Heart left ventricle (tissue), 16 donors: ENCODE measurements at regions not wholly inside any gene's neighbourhood (a gene's known extent, or its start where the extent isn't known, plus 50 kb on each side); places are given as distances from the start of the nearest gene placed in this dataset.

Experiments used
- ATAC-seq, 4 donors: fragments of 200-7000 bp; cut with Tn5 transposase; one replicate each; pipeline ENCODE4 v1.9.1; 2020 to 2022; ENCODE audit warnings: moderate library complexity in 4 of 4, mild to moderate bottlenecking in 3 of 4, moderate number of reproducible peaks in 1 of 4
- DNase-seq, 5 donors: peaks; one replicate each; pipeline ENCODE4 v3.0.0-alpha.2; 2020
- H3K27ac ChIP-seq, 12 donors: fragments of 200-600 bp; sonication (generic) in 4 of 12; one replicate each; pipeline versions ENCODE4 v1.5.0 to v1.8.0; 2016 to 2022; ENCODE audit warnings: mild to moderate bottlenecking in 2 of 12
- H3K27me3 ChIP-seq, 9 donors: fragments of 200-600 bp; sonication (generic) in 2 of 9; one replicate each; pipeline versions ENCODE4 v1.5.1 to v1.8.0; 2016 to 2022; ENCODE audit warnings: mild to moderate bottlenecking in 3 of 9
- H3K36me3 ChIP-seq, 9 donors: fragments of 200-600 bp; sonication (generic) in 2 of 9; one replicate each; pipeline versions ENCODE4 v1.5.0 to v1.8.0; 2018 to 2022; ENCODE audit warnings: mild to moderate bottlenecking in 2 of 9
- H3K4me1 ChIP-seq, 12 donors: fragments of 200-600 bp; sonication (generic) in 4 of 12; one replicate each; pipeline versions ENCODE4 v1.5.0 to v1.8.0; 2016 to 2022; ENCODE audit warnings: mild to moderate bottlenecking in 3 of 12
- H3K4me3 ChIP-seq, 12 donors: fragments of 200-600 bp; sonication (generic) in 4 of 12; one replicate each; pipeline versions ENCODE4 v1.5.0 to v1.8.0; 2017 to 2022; ENCODE audit warnings: mild to moderate bottlenecking in 9 of 12, moderate library complexity in 4 of 12
- H3K9me3 ChIP-seq, 12 donors: fragments of 200-600 bp; sonication (generic) in 4 of 12; one replicate each; pipeline versions ENCODE4 v1.5.0 to v1.8.0; 2016 to 2022; ENCODE audit warnings: mild to moderate bottlenecking in 1 of 12
- POLR2A ChIP-seq, 2 donors: fragments of 450-650 bp; IDR thresholded peaks; one replicate each; pipeline ENCODE4 v1.6.1; 2017; ENCODE audit warnings: antibody characterized with exemption in 2 of 2, mild to moderate bottlenecking in 2 of 2, moderate library complexity in 2 of 2
- WGBS, 4 donors: extraction: QIAGEN DNeasy Blood & Tissue Kit in 2 of 4; methylation state at CpG; one replicate each; pipeline versions ENCODE4 v1.1.5 to v1.1.7; 2013 to 2018; 5-methylcytosine and 5-hydroxymethylcytosine counted together
- intact Hi-C, 10 donors: fragments of 100-400 bp; cut with DNase I; formaldehyde crosslinking; loops; one replicate each; pipeline versions ENCODE4 v1.11.1 to v1.14.2; 2022
- TF ChIP-seq, protein P1 (sequence below), 12 donors: fragments of 200-600 bp; sonication (generic) in 4 of 12; IDR thresholded peaks; one replicate each; pipeline versions ENCODE4 v1.5.0 to v1.8.0; 2018 to 2022; ENCODE audit warnings: antibody characterized with exemption in 12 of 12, mild to moderate bottlenecking in 5 of 12
- donor health status: ischemic (EF 13 %, LVEDD 7.1; RV severe dilation, severe dysfunction).
- donor health status: healthy with polysubstance abuse.
- donor health status: DM: no; HTN: yes; CAD: no.
- donor health status: DM: no; HTN: no; CAD: no.
- donor health status: ischemic (EF 25% LVEDD 6.9; RV normal size, moderate dysfunction).
- donor health status: ischemic (EF 25% LVEDD 5.7; RV mildly dilated, moderate dysfunction).
- donor health status: healthy.
- donor health status: DM: yes; HTN: yes; CAD: no.
- donor health status: ischemic (EF 35%, LVEDD 5.7; RV mildly dilated, moderate dysfunction).
- donor health status: nonischemic (EF 11% LVEDD 7.7; RV severe dilation, severe dysfunction).
- donor health status: DM: yes; HTN: yes; CAD: no.
- donor health status: PGD.
- donor health status: ischemic (EF 29% LVEDD 5.4; RV normal size, mild dysfunction).
- donor health status: nonischemic (EF 23%, LVEDD 6.1; RV moderate dilation, normal function).

GRCh38 chr3:135895734-135896121 is 69.8 kb upstream of the PPP2R3A start:
- Histone ChIP-seq H3K9me3 (no peaks in the 10 kb centered on the region), H3K27ac (no peak overlapping the region), H3K36me3 (no peaks in the 10 kb centered on the region), H3K4me3 (no peak overlapping the region), H3K27me3 (peaks cover 0 to 4% (median 0%) of the 10 kb centered on the region in 9 donors), H3K4me1 (no peaks in the 10 kb centered on the region)
- no peak for ATAC-seq
- WGBS, 4 donors: 87 to 94% (median 92%) methylated on average over 3 of the region's 3 CpGs
- intact Hi-C loops: loop anchor here (2.0 to 10.0 kb wide), 8 partner anchors 61 to 1295 kb away; partner anchors contain the start of gene EPHB1 (in 6 of the 10)
- TF ChIP-seq, protein P1, sequence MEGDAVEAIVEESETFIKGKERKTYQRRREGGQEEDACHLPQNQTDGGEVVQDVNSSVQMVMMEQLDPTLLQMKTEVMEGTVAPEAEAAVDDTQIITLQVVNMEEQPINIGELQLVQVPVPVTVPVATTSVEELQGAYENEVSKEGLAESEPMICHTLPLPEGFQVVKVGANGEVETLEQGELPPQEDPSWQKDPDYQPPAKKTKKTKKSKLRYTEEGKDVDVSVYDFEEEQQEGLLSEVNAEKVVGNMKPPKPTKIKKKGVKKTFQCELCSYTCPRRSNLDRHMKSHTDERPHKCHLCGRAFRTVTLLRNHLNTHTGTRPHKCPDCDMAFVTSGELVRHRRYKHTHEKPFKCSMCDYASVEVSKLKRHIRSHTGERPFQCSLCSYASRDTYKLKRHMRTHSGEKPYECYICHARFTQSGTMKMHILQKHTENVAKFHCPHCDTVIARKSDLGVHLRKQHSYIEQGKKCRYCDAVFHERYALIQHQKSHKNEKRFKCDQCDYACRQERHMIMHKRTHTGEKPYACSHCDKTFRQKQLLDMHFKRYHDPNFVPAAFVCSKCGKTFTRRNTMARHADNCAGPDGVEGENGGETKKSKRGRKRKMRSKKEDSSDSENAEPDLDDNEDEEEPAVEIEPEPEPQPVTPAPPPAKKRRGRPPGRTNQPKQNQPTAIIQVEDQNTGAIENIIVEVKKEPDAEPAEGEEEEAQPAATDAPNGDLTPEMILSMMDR (IDR thresholded peaks at IDR 0.05): no peak
- no peak for TF ChIP-seq POLR2A (IDR thresholded peaks at IDR 0.05)
- no peak for DNase-seq

GRCh38 chr3:135896613-135897012 is 68.9 kb upstream of the PPP2R3A start:
- peaks cover 0 to under 1% (median 0%) of the 10 kb centered on the region in 9 donors for H3K27me3 ChIP-seq
- H3K9me3 ChIP-seq: no peaks in the 10 kb centered on the region
- intact Hi-C loops: loop anchor here (2.0 to 10.0 kb wide), 6 partner anchors 62 to 1296 kb away; partner anchors contain the start of gene EPHB1 (in 2 of the 10)
- no peak overlapping the region for H3K4me3 ChIP-seq
- no peak for DNase-seq
- no peaks in the 10 kb centered on the region for H3K4me1 ChIP-seq
- TF ChIP-seq, protein P1 (IDR thresholded peaks at IDR 0.05): no peak
- no peak for TF ChIP-seq POLR2A (IDR thresholded peaks at IDR 0.05)
- no peaks in the 10 kb centered on the region for H3K36me3 ChIP-seq
- WGBS, 4 donors: 66 to 84% (median 72%) methylated on average over 2 of the region's 2 CpGs
- ATAC-seq: no peak
- H3K27ac ChIP-seq: no peak overlapping the region

- intact Hi-C loops: loop anchor here (2.0 to 10.0 kb wide), 6 partner anchors 63 to 1297 kb away; partner anchors contain the start of gene EPHB1 (in 2 of the 10)
- H3K4me1 ChIP-seq: no peaks in the 10 kb centered on the region
- no peak for ATAC-seq
- TF ChIP-seq, protein P1 (IDR thresholded peaks at IDR 0.05): no peak
- no peak for TF ChIP-seq POLR2A (IDR thresholded peaks at IDR 0.05)
- no peaks in the 10 kb centered on the region for H3K9me3 ChIP-seq
- no peak overlapping the region for H3K4me3 ChIP-seq
- 76 to 100% (median 92%) methylated on average over 1 of the region's 1 CpG for WGBS, 4 donors
- no peak overlapping the region for H3K27ac ChIP-seq
- H3K27me3 ChIP-seq: no peaks in the 10 kb centered on the region
- no peak for DNase-seq
- no peaks in the 10 kb centered on the region for H3K36me3 ChIP-seq
Observed at GRCh38 chr3:135897715-135898114, 67.8 kb upstream of the PPP2R3A start.

- H3K27me3 ChIP-seq: no peaks in the 10 kb centered on the region
- H3K36me3 ChIP-seq: no peaks in the 10 kb centered on the region
- H3K4me3 ChIP-seq: no peak overlapping the region
- TF ChIP-seq, protein P1 (IDR thresholded peaks at IDR 0.05): no peak
- no peak for TF ChIP-seq POLR2A (IDR thresholded peaks at IDR 0.05)
- H3K4me1 ChIP-seq: no peaks in the 10 kb centered on the region
- H3K27ac ChIP-seq: no peak overlapping the region
- DNase-seq (no peak), ATAC-seq (no peak)
- no peaks in the 10 kb centered on the region for H3K9me3 ChIP-seq
- intact Hi-C loops: loop anchor here in 9 of 10 donors (5.0 to 10.0 kb wide), 5 partner anchors 64 to 1296 kb away; partner anchors contain the start of gene EPHB1 (in 2 of the 9)
- WGBS, 4 donors: 71 to 78% (median 77%) methylated on average over 3 of the region's 3 CpGs
Observed at GRCh38 chr3:135898774-135899173, 66.8 kb upstream of the PPP2R3A start.
